ENCODE measurements at regions not wholly inside any gene's neighbourhood (a gene's known extent, or its start where the extent isn't known, plus 50 kb on each side); places are given as distances from the start of the nearest gene placed in this dataset.
"Not testable (repeated sequence)": the region's sequence is repeated elsewhere in the genome, so short reads cannot be mapped to it uniquely, and the experiment has no call there.

GRCh38 chr2:139652385-139652784 lies 872.2 kb upstream of the NXPH2 start:
- ATAC-seq (ENCODE audit: poor library complexity) (no peak), DNase-seq (no peak)
- intact Hi-C loops (cut with DNase I), result no loop called here

GRCh38 chr2:139645617-139646016 lies 865.4 kb upstream of the NXPH2 start:
- intact Hi-C loops (cut with DNase I), result no loop called here
- DNase-seq, result no peak
- no peak for ATAC-seq (ENCODE audit: poor library complexity)

GRCh38 chr2:139643139-139643538 lies 862.9 kb upstream of the NXPH2 start:
- intact Hi-C loops (cut with DNase I), result no loop called here
- DNase-seq (no peak), ATAC-seq (ENCODE audit: poor library complexity) (no peak)

GRCh38 chr2:139631966-139632365 lies 851.8 kb upstream of the NXPH2 start:
- no peak for DNase-seq
- intact Hi-C loops (cut with DNase I), result no loop called here
- no peak for ATAC-seq (ENCODE audit: poor library complexity)

GRCh38 chr2:139628931-139629330 lies 848.7 kb upstream of the NXPH2 start:
- DNase-seq, result no peak
- intact Hi-C loops (cut with DNase I), result no loop called here
- no peak for ATAC-seq (ENCODE audit: poor library complexity)

- DNase-seq, result no peak
- intact Hi-C loops (cut with DNase I), result no loop called here
- ATAC-seq (ENCODE audit: poor library complexity), result no peak
Measured at GRCh38 chr2:139626128-139626527, 845.9 kb upstream of the NXPH2 start.

- no peak for ATAC-seq (ENCODE audit: poor library complexity)
- intact Hi-C loops (cut with DNase I), result no loop called here
- no peak for DNase-seq
Measured at GRCh38 chr2:139622691-139623090, 842.5 kb upstream of the NXPH2 start.

GRCh38 chr2:139617747-139618146 lies 837.6 kb upstream of the NXPH2 start:
- intact Hi-C loops (cut with DNase I), result no loop called here
- DNase-seq (no peak), ATAC-seq (ENCODE audit: poor library complexity) (no peak)

- ATAC-seq (ENCODE audit: poor library complexity), result no peak
- no peak for DNase-seq
- intact Hi-C loops (cut with DNase I), result no loop called here
Measured at GRCh38 chr2:139613264-139613663, 833.1 kb upstream of the NXPH2 start.

GRCh38 chr2:139610512-139610911 lies 830.3 kb upstream of the NXPH2 start:
- intact Hi-C loops (cut with DNase I), result no loop called here
- DNase-seq (no peak), ATAC-seq (ENCODE audit: poor library complexity) (no peak)

GRCh38 chr2:139609109-139609508 lies 828.9 kb upstream of the NXPH2 start:
- intact Hi-C loops (cut with DNase I), result no loop called here
- ATAC-seq (ENCODE audit: poor library complexity) (no peak), DNase-seq (no peak)

GRCh38 chr2:139605668-139606067 lies 825.5 kb upstream of the NXPH2 start:
- intact Hi-C loops (cut with DNase I), result no loop called here
- ATAC-seq (ENCODE audit: poor library complexity), result no peak
- DNase-seq, result no peak

- ATAC-seq (ENCODE audit: poor library complexity) (no peak), DNase-seq (no peak)
- intact Hi-C loops (cut with DNase I), result no loop called here
Measured at GRCh38 chr2:139600166-139600565, 820.0 kb upstream of the NXPH2 start.

GRCh38 chr2:139585101-139585500 lies 804.9 kb upstream of the NXPH2 start:
- intact Hi-C loops (cut with DNase I), result no loop called here
- no peak for ATAC-seq (ENCODE audit: poor library complexity)
- DNase-seq, result no peak

GRCh38 chr2:139574371-139574770 lies 794.2 kb upstream of the NXPH2 start:
- DNase-seq (no peak), ATAC-seq (ENCODE audit: poor library complexity) (no peak)
- intact Hi-C loops (cut with DNase I), result no loop called here

- intact Hi-C loops (cut with DNase I), result no loop called here
- DNase-seq (no peak), ATAC-seq (ENCODE audit: poor library complexity) (no peak)
Measured at GRCh38 chr2:139556789-139557188, 776.6 kb upstream of the NXPH2 start.

- intact Hi-C loops (cut with DNase I), result no loop called here
- no peak for DNase-seq
- no peak for ATAC-seq (ENCODE audit: poor library complexity)
Measured at GRCh38 chr2:139550873-139551272, 770.7 kb upstream of the NXPH2 start.

- intact Hi-C loops (cut with DNase I), result no loop called here
- ATAC-seq (ENCODE audit: poor library complexity), result no peak
- no peak for DNase-seq
Measured at GRCh38 chr2:139550341-139550740, 770.2 kb upstream of the NXPH2 start.

- DNase-seq (no peak), ATAC-seq (ENCODE audit: poor library complexity) (no peak)
- intact Hi-C loops (cut with DNase I), result no loop called here
Measured at GRCh38 chr2:139544186-139544851, 764.1 kb upstream of the NXPH2 start.

GRCh38 chr2:139538332-139539020 lies 758.3 kb upstream of the NXPH2 start:
- ATAC-seq (ENCODE audit: poor library complexity); intact Hi-C loops (cut with DNase I): not testable (repeated sequence)

GRCh38 chr2:139529080-139529479 lies 748.9 kb upstream of the NXPH2 start:
- DNase-seq (no peak), ATAC-seq (ENCODE audit: poor library complexity) (no peak)
- intact Hi-C loops (cut with DNase I), result no loop called here

More at GRCh38 chr2:139538332-139539020, 758.3 kb upstream of the NXPH2 start:
- DNase-seq, result not testable (repeated sequence)

All from Right ventricle myocardium superior (tissue), 1 donor.